ENCODE measurements at regions not wholly inside any gene's neighbourhood (a gene's known extent, or its start where the extent isn't known, plus 50 kb on each side); places are given as distances from the start of the nearest gene placed in this dataset.
"Not testable (repeated sequence)": the region's sequence is repeated elsewhere in the genome, so short reads cannot be mapped to it uniquely, and the experiment has no call there.

DNA sequence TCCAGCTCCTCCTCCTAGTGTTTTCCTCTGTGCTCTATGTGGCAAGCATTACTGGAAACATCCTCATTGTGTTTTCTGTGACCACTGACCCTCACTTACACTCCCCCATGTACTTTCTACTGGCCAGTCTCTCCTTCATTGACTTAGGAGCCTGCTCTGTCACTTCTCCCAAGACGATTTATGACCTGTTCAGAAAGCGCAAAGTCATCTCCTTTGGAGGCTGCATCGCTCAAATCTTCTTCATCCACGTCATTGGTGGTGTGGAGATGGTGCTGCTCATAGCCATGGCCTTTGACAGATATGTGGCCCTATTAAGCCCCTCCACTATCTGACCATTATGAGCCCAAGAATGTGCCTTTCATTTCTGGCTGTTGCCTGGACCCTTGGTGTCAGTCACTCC lies 64.0 kb downstream of the OR4F15 start:
- not testable (repeated sequence) for H3K27ac ChIP-seq; H3K4me3 ChIP-seq (ENCODE audit: low read depth in 1 of 2, low read length in 1 of 2); H3K9me3 ChIP-seq; H3K27me3 ChIP-seq; H3K4me1 ChIP-seq (ENCODE audit: control insufficient read depth in 1 of 2, insufficient read depth in 1 of 2, low read depth in 1 of 2, low read length in 1 of 2); H3K36me3 ChIP-seq

- not testable (repeated sequence) for H3K36me3 ChIP-seq; H3K27me3 ChIP-seq; H3K4me3 ChIP-seq (ENCODE audit: low read depth in 1 of 2, low read length in 1 of 2); H3K9me3 ChIP-seq; H3K27ac ChIP-seq; H3K4me1 ChIP-seq (ENCODE audit: control insufficient read depth in 1 of 2, insufficient read depth in 1 of 2, low read depth in 1 of 2, low read length in 1 of 2)
Observed at GRCh38 chr15:101877649-101878048, 65.6 kb downstream of the OR4F15 start.

- H3K27me3 ChIP-seq; H3K36me3 ChIP-seq; H3K27ac ChIP-seq; H3K4me3 ChIP-seq (ENCODE audit: low read depth in 1 of 2, low read length in 1 of 2); H3K4me1 ChIP-seq (ENCODE audit: control insufficient read depth in 1 of 2, insufficient read depth in 1 of 2, low read depth in 1 of 2, low read length in 1 of 2); H3K9me3 ChIP-seq: not testable (repeated sequence)
Observed at GRCh38 chr15:101912349-101913287, 100.6 kb downstream of the OR4F15 start.

- H3K4me3 ChIP-seq (ENCODE audit: low read depth in 1 of 2, low read length in 1 of 2); H3K9me3 ChIP-seq; H3K27me3 ChIP-seq; H3K27ac ChIP-seq; H3K36me3 ChIP-seq; H3K4me1 ChIP-seq (ENCODE audit: control insufficient read depth in 1 of 2, insufficient read depth in 1 of 2, low read depth in 1 of 2, low read length in 1 of 2): not testable (repeated sequence)
Observed at GRCh38 chr15:101924554-101924953, 112.6 kb downstream of the OR4F15 start.

DNA sequence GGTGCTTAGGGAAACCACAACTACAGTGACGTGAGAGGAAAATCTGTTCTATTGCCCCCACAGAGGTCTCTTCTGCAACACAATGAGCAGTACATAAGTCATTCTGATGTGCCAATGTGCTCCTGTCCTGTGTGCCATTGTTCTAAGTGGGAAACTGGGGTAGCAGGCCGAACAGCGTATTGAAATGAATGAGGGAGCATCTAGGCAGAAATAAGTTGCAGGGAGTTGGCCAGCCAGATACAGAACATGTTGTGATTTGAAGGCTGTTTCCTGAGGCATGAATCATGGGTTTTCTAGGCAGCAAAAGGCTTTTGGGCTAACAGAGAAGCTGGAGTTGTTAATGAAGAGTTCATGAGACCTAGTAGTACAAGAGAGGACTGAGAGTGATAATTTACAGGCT lies 122.5 kb downstream of the OR4F15 start:
- H3K36me3 ChIP-seq; H3K4me3 ChIP-seq (ENCODE audit: low read depth in 1 of 2, low read length in 1 of 2); H3K27ac ChIP-seq; H3K27me3 ChIP-seq; H3K9me3 ChIP-seq; H3K4me1 ChIP-seq (ENCODE audit: control insufficient read depth in 1 of 2, insufficient read depth in 1 of 2, low read depth in 1 of 2, low read length in 1 of 2): not testable (repeated sequence)

DNA sequence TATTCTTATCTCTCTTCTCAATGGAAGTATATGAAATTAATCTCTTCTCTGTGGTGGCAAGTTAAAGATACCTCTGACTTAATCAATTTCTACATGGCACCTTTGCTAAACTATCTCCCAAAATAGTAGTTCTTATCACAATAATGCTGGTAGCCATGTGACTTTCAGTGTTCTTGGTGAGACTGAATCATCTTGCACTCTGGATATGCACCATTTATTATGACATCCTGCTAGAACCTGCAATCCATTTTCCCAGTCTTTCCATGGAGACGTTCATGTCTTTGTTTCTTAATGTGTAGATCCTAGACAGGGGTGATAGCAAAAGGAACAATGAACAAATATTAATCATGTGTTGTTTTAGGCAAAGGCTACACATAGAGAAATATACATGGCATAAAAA lies 125.4 kb downstream of the OR4F15 start:
- H3K4me1 ChIP-seq (ENCODE audit: control insufficient read depth in 1 of 2, insufficient read depth in 1 of 2, low read depth in 1 of 2, low read length in 1 of 2); H3K36me3 ChIP-seq; H3K27ac ChIP-seq; H3K27me3 ChIP-seq; H3K9me3 ChIP-seq; H3K4me3 ChIP-seq (ENCODE audit: low read depth in 1 of 2, low read length in 1 of 2): not testable (repeated sequence)

DNA sequence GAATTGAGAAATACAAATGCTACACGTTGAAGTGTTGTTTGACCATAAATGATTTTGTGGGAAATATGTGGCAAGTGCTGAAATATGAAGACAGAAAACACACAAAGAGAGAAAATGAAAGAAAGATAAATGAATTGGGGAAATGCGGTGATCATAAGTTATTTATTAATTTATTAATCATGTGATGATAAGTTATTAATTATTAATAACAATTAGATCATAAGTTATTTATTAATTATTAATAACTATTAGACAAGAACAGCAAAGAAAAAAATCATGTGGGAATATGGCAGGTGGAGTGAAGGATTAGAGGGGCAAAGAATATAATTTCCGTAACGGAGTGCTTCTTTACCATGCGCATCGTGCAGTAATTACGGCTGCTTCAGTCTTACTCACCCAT lies 126.6 kb downstream of the OR4F15 start:
- H3K4me1 ChIP-seq (ENCODE audit: control insufficient read depth in 1 of 2, insufficient read depth in 1 of 2, low read depth in 1 of 2, low read length in 1 of 2); H3K27me3 ChIP-seq; H3K27ac ChIP-seq; H3K36me3 ChIP-seq; H3K4me3 ChIP-seq (ENCODE audit: low read depth in 1 of 2, low read length in 1 of 2); H3K9me3 ChIP-seq: not testable (repeated sequence)

DNA sequence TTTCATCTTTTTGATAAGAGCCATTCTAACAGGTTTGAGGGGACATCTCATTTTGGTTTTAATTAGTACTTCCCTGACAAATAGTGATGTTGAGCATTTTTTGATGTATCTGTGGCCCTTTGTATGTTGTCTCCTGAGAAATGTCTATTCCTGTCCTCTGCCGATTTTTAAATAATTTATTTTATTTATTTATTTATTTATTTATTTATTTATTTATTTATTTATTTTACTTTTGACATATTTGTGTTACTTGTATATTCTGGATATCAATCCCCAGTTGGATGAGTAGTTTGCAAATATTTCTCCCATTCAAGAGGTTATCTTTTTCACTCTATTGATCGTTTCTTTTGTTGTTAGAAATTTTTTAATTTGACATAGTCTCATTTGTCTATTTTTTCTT lies 133.9 kb downstream of the OR4F15 start:
- not testable (repeated sequence) for H3K27ac ChIP-seq; H3K4me3 ChIP-seq (ENCODE audit: low read depth in 1 of 2, low read length in 1 of 2); H3K4me1 ChIP-seq (ENCODE audit: control insufficient read depth in 1 of 2, insufficient read depth in 1 of 2, low read depth in 1 of 2, low read length in 1 of 2); H3K36me3 ChIP-seq; H3K9me3 ChIP-seq
- H3K27me3 ChIP-seq, result peaks cover 29% of the 10 kb centered on the region

DNA sequence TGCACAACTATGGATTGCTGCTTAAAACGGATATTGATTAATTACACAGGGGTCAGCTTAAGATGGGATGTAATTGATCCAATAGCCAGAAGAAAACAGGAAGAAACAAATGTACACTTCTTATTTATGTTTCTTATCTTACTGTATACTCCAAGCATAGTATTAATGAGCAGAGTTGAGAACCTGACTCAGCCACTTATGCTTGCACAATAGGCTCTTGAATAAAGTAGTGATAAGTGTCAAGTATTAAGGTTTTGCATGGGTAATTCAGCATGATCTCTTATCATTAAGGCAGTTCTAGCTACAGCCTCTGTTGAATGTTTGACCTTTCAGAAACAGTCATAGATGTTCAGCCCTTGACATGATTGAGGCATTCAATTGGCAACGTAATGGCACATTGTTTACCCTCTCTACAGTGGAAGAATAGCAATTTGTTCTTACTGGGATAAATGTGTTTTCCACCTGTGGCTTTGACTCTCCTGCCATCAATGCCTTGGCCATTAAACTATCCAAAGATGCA lies 136.5 kb downstream of the OR4F15 start:
- not testable (repeated sequence) for H3K36me3 ChIP-seq
- H3K27me3 ChIP-seq, result peaks cover 29% of the 10 kb centered on the region

DNA sequence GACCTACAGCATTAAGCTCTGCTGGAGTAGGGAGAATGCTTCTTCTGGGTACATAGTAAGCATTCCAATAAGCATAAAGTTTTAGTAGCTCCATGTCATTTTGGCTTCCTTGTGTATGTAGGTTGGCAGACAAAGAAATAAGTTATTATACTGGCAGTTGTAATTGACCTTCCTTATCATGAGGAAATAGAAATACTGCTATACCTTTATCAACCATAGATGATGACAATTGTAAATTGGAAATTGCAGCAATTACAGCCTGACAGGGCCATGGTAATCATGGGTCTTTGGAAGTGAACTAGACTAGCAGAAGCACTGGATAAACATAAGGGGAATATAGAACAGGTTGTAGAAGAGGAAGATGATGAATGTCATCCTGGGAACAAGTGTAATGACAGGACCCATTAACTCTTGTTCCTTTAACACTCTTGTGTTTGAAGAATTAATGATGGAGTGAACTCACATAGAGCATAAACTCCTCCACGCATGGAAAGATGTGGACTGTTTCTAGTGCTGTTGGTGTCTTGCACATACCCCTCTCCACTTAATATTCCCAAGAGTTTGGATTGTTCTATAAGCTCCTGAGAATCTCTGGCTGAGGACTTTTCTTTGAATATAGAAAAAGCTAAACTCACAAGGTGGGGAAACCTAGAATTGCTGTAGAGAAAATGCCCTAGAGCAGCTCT lies 137.5 kb downstream of the OR4F15 start:
- not testable (repeated sequence) for H3K4me3 ChIP-seq (ENCODE audit: low read depth in 1 of 2, low read length in 1 of 2); H3K27ac ChIP-seq; H3K36me3 ChIP-seq

More for the DNA sequence above, 136.5 kb downstream of the OR4F15 start:
- H3K4me1 ChIP-seq (ENCODE audit: control insufficient read depth in 1 of 2, insufficient read depth in 1 of 2, low read depth in 1 of 2, low read length in 1 of 2); H3K27ac ChIP-seq; H3K4me3 ChIP-seq (ENCODE audit: low read depth in 1 of 2, low read length in 1 of 2); H3K9me3 ChIP-seq: not testable (repeated sequence)

GRCh38 chr15:101953993-101954392 lies 142.0 kb downstream of the OR4F15 start:
- not testable (repeated sequence) for H3K36me3 ChIP-seq; H3K4me1 ChIP-seq (ENCODE audit: control insufficient read depth in 1 of 2, insufficient read depth in 1 of 2, low read depth in 1 of 2, low read length in 1 of 2); H3K4me3 ChIP-seq (ENCODE audit: low read depth in 1 of 2, low read length in 1 of 2); H3K27ac ChIP-seq; H3K9me3 ChIP-seq
- peaks cover 12% of the 10 kb centered on the region for H3K27me3 ChIP-seq

More for the DNA sequence above, 137.5 kb downstream of the OR4F15 start:
- H3K27me3 ChIP-seq, result peaks cover 33% of the 10 kb centered on the region
- H3K9me3 ChIP-seq; H3K4me1 ChIP-seq (ENCODE audit: control insufficient read depth in 1 of 2, insufficient read depth in 1 of 2, low read depth in 1 of 2, low read length in 1 of 2): not testable (repeated sequence)

- H3K27ac ChIP-seq; H3K27me3 ChIP-seq; H3K36me3 ChIP-seq; H3K4me3 ChIP-seq (ENCODE audit: low read depth in 1 of 2, low read length in 1 of 2); H3K4me1 ChIP-seq (ENCODE audit: control insufficient read depth in 1 of 2, insufficient read depth in 1 of 2, low read depth in 1 of 2, low read length in 1 of 2); H3K9me3 ChIP-seq: not testable (repeated sequence)
Observed at GRCh38 chr15:101955840-101956239, 143.8 kb downstream of the OR4F15 start.

GRCh38 chr15:101958656-101959055 lies 146.7 kb downstream of the OR4F15 start:
- H3K4me1 ChIP-seq (ENCODE audit: control insufficient read depth in 1 of 2, insufficient read depth in 1 of 2, low read depth in 1 of 2, low read length in 1 of 2); H3K9me3 ChIP-seq; H3K27ac ChIP-seq; H3K36me3 ChIP-seq; H3K4me3 ChIP-seq (ENCODE audit: low read depth in 1 of 2, low read length in 1 of 2); H3K27me3 ChIP-seq: not testable (repeated sequence)

- Histone ChIP-seq H3K4me3 (ENCODE audit: low read depth in 1 of 2, low read length in 1 of 2) (peak overlapping the region in 1 of 2 experiments; percentile 34), H3K4me1 (ENCODE audit: control insufficient read depth in 1 of 2, insufficient read depth in 1 of 2, low read depth in 1 of 2, low read length in 1 of 2) (peaks cover 6 to 12% of the 10 kb centered on the region in 2 experiments)
- not testable (repeated sequence) for H3K27me3 ChIP-seq, H3K36me3 ChIP-seq, H3K9me3 ChIP-seq, H3K27ac ChIP-seq
Observed at GRCh38 chr15:101961263-101961662, 149.3 kb downstream of the OR4F15 start.

All from neutrophil (primary cell).